PC-3 (cell line): ENCODE measurements at regions not wholly inside any gene's neighbourhood (a gene's known extent, or its start where the extent isn't known, plus 50 kb on each side); places are given as distances from the start of the nearest gene placed in this dataset.
"Not testable (repeated sequence)": the region's sequence is repeated elsewhere in the genome, so short reads cannot be mapped to it uniquely, and the experiment has no call there.

ENCODE experiments used
- EZH2 ChIP-seq: fragments of 300-600 bp; sonication (generic); IDR thresholded peaks from one replicate; pipeline ENCODE4 v1.6.1; 2017; ENCODE audit warnings: antibody characterized with exemption, mild to moderate bottlenecking, low read length; ENCODE audit not compliant: unreplicated experiment
- TF ChIP-seq, protein P1 (sequence below): fragments of 300-600 bp; sonication (generic); conservative IDR thresholded peaks from 2 replicates; pipeline ENCODE4 v1.5.1; 2017; ENCODE audit warnings: antibody characterized with exemption, low read depth, mild to moderate bottlenecking, low read length

GRCh38 chr7:138332850-138333249 lies 127.2 kb upstream of the TRIM24 start:
- TF ChIP-seq EZH2 = not testable (repeated sequence)
- TF ChIP-seq, protein P1, sequence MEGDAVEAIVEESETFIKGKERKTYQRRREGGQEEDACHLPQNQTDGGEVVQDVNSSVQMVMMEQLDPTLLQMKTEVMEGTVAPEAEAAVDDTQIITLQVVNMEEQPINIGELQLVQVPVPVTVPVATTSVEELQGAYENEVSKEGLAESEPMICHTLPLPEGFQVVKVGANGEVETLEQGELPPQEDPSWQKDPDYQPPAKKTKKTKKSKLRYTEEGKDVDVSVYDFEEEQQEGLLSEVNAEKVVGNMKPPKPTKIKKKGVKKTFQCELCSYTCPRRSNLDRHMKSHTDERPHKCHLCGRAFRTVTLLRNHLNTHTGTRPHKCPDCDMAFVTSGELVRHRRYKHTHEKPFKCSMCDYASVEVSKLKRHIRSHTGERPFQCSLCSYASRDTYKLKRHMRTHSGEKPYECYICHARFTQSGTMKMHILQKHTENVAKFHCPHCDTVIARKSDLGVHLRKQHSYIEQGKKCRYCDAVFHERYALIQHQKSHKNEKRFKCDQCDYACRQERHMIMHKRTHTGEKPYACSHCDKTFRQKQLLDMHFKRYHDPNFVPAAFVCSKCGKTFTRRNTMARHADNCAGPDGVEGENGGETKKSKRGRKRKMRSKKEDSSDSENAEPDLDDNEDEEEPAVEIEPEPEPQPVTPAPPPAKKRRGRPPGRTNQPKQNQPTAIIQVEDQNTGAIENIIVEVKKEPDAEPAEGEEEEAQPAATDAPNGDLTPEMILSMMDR = not testable (repeated sequence)
